ENCODE measurements at regions not wholly inside any gene's neighbourhood (a gene's known extent, or its start where the extent isn't known, plus 50 kb on each side); places are given as distances from the start of the nearest gene placed in this dataset.

DNA sequence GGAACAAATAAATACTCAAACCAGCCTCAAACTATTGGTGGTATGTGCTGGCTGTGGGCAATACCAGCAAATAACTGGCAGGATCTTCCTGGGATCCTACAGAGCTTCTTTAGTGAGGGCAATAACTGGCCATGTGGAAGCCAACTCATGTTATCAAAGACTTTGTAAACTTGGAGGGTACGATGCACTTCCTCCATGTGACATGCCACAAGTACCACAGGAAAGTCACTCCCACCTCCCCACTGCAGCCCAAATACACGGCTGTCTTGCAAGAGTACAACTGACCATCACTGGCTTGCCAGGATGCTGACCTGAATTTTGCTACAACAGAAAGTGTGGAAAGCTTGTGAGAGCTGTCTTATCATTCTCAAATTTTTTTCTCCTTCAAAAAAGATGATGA, 93.3 kb upstream of the MAML3 start (continued):
- TF ChIP-seq, protein P1, sequence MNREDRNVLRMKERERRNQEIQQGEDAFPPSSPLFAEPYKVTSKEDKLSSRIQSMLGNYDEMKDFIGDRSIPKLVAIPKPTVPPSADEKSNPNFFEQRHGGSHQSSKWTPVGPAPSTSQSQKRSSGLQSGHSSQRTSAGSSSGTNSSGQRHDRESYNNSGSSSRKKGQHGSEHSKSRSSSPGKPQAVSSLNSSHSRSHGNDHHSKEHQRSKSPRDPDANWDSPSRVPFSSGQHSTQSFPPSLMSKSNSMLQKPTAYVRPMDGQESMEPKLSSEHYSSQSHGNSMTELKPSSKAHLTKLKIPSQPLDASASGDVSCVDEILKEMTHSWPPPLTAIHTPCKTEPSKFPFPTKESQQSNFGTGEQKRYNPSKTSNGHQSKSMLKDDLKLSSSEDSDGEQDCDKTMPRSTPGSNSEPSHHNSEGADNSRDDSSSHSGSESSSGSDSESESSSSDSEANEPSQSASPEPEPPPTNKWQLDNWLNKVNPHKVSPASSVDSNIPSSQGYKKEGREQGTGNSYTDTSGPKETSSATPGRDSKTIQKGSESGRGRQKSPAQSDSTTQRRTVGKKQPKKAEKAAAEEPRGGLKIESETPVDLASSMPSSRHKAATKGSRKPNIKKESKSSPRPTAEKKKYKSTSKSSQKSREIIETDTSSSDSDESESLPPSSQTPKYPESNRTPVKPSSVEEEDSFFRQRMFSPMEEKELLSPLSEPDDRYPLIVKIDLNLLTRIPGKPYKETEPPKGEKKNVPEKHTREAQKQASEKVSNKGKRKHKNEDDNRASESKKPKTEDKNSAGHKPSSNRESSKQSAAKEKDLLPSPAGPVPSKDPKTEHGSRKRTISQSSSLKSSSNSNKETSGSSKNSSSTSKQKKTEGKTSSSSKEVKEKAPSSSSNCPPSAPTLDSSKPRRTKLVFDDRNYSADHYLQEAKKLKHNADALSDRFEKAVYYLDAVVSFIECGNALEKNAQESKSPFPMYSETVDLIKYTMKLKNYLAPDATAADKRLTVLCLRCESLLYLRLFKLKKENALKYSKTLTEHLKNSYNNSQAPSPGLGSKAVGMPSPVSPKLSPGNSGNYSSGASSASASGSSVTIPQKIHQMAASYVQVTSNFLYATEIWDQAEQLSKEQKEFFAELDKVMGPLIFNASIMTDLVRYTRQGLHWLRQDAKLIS (CRISPR knock-in tag; IDR thresholded peaks at IDR 0.05; ENCODE audit: borderline replicate concordance) = no peak

DNA sequence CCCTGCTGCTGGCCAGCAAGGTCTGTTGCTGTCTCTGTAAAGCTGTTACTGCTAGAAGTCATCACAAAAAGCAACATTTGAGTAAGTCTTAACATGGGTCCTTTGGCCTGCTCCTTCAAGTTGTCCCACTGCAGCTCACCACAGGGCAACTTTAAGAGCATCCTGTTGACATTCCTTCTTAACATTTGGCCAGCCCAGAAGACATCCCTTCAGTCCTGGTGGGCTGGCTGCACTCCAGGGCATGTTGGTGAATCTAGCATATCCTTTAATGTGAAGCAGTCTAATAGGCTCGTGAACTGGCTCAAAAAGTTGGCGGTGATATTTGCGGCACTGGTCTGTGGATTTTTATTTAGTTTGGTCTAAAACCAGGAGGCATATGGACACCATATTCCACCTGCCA, 92.2 kb upstream of the MAML3 start:
- POLR2A ChIA-PET = no interaction called here
- Mint-ChIP-seq H3K9me3 (no peaks in the 10 kb centered on the region), H3K27me3 (ENCODE audit: low read depth) (peaks cover 7% of the 10 kb centered on the region), H3K27ac (no peak overlapping the region), H3K36me3 (no peaks in the 10 kb centered on the region), H3K4me1 (peaks cover 37% of the 10 kb centered on the region), H3K4me3 (no peak overlapping the region)
- CTCF ChIA-PET = no interaction called here
- ATAC-seq (no peak), DNase-seq (ENCODE audit: low spot score) (no peak)
- TF ChIP-seq ESRRA (CRISPR knock-in tag; IDR thresholded peaks at IDR 0.05; ENCODE audit: borderline replicate concordance) (no peak), MYBL2 (CRISPR knock-in tag; IDR thresholded peaks at IDR 0.05) (no peak), ZNF396 (CRISPR knock-in tag; IDR thresholded peaks at IDR 0.05; ENCODE audit: borderline replicate concordance) (no peak), FOXP1 (CRISPR knock-in tag; IDR thresholded peaks at IDR 0.05; ENCODE audit: borderline replicate concordance) (no peak), IRF2 (CRISPR knock-in tag; IDR thresholded peaks at IDR 0.05; ENCODE audit: borderline replicate concordance, low read depth) (no peak), FOXJ3 (CRISPR knock-in tag; IDR thresholded peaks at IDR 0.05; ENCODE audit: borderline replicate concordance) (no peak), NR3C1 (CRISPR knock-in tag; conservative IDR thresholded peaks at IDR 0.05; ENCODE audit: low read depth) (no peak), ZNF232 (CRISPR knock-in tag; IDR thresholded peaks at IDR 0.05) (no peak)
- TF ChIP-seq, protein P2, sequence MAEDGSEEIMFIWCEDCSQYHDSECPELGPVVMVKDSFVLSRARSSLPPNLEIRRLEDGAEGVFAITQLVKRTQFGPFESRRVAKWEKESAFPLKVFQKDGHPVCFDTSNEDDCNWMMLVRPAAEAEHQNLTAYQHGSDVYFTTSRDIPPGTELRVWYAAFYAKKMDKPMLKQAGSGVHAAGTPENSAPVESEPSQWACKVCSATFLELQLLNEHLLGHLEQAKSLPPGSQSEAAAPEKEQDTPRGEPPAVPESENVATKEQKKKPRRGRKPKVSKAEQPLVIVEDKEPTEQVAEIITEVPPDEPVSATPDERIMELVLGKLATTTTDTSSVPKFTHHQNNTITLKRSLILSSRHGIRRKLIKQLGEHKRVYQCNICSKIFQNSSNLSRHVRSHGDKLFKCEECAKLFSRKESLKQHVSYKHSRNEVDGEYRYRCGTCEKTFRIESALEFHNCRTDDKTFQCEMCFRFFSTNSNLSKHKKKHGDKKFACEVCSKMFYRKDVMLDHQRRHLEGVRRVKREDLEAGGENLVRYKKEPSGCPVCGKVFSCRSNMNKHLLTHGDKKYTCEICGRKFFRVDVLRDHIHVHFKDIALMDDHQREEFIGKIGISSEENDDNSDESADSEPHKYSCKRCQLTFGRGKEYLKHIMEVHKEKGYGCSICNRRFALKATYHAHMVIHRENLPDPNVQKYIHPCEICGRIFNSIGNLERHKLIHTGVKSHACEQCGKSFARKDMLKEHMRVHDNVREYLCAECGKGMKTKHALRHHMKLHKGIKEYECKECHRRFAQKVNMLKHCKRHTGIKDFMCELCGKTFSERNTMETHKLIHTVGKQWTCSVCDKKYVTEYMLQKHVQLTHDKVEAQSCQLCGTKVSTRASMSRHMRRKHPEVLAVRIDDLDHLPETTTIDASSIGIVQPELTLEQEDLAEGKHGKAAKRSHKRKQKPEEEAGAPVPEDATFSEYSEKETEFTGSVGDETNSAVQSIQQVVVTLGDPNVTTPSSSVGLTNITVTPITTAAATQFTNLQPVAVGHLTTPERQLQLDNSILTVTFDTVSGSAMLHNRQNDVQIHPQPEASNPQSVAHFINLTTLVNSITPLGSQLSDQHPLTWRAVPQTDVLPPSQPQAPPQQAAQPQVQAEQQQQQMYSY (CRISPR knock-in tag; IDR thresholded peaks at IDR 0.05) = no peak
- TF ChIP-seq, protein P3, sequence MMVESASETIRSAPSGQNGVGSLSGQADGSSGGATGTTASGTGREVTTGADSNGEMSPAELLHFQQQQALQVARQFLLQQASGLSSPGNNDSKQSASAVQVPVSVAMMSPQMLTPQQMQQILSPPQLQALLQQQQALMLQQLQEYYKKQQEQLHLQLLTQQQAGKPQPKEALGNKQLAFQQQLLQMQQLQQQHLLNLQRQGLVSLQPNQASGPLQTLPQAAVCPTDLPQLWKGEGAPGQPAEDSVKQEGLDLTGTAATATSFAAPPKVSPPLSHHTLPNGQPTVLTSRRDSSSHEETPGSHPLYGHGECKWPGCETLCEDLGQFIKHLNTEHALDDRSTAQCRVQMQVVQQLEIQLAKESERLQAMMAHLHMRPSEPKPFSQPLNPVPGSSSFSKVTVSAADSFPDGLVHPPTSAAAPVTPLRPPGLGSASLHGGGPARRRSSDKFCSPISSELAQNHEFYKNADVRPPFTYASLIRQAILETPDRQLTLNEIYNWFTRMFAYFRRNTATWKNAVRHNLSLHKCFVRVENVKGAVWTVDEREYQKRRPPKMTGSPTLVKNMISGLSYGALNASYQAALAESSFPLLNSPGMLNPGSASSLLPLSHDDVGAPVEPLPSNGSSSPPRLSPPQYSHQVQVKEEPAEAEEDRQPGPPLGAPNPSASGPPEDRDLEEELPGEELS (CRISPR knock-in tag; IDR thresholded peaks at IDR 0.05) = no peak
- TF ChIP-seq, protein P4, sequence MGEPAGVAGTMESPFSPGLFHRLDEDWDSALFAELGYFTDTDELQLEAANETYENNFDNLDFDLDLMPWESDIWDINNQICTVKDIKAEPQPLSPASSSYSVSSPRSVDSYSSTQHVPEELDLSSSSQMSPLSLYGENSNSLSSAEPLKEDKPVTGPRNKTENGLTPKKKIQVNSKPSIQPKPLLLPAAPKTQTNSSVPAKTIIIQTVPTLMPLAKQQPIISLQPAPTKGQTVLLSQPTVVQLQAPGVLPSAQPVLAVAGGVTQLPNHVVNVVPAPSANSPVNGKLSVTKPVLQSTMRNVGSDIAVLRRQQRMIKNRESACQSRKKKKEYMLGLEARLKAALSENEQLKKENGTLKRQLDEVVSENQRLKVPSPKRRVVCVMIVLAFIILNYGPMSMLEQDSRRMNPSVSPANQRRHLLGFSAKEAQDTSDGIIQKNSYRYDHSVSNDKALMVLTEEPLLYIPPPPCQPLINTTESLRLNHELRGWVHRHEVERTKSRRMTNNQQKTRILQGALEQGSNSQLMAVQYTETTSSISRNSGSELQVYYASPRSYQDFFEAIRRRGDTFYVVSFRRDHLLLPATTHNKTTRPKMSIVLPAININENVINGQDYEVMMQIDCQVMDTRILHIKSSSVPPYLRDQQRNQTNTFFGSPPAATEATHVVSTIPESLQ (CRISPR knock-in tag; IDR thresholded peaks at IDR 0.05) = no peak
- TF ChIP-seq, protein P5, sequence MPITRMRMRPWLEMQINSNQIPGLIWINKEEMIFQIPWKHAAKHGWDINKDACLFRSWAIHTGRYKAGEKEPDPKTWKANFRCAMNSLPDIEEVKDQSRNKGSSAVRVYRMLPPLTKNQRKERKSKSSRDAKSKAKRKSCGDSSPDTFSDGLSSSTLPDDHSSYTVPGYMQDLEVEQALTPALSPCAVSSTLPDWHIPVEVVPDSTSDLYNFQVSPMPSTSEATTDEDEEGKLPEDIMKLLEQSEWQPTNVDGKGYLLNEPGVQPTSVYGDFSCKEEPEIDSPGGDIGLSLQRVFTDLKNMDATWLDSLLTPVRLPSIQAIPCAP (CRISPR knock-in tag; IDR thresholded peaks at IDR 0.05) = no peak
- TF ChIP-seq, protein P6, sequence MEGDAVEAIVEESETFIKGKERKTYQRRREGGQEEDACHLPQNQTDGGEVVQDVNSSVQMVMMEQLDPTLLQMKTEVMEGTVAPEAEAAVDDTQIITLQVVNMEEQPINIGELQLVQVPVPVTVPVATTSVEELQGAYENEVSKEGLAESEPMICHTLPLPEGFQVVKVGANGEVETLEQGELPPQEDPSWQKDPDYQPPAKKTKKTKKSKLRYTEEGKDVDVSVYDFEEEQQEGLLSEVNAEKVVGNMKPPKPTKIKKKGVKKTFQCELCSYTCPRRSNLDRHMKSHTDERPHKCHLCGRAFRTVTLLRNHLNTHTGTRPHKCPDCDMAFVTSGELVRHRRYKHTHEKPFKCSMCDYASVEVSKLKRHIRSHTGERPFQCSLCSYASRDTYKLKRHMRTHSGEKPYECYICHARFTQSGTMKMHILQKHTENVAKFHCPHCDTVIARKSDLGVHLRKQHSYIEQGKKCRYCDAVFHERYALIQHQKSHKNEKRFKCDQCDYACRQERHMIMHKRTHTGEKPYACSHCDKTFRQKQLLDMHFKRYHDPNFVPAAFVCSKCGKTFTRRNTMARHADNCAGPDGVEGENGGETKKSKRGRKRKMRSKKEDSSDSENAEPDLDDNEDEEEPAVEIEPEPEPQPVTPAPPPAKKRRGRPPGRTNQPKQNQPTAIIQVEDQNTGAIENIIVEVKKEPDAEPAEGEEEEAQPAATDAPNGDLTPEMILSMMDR (IDR thresholded peaks at IDR 0.05) = no peak
- TF ChIP-seq, protein P7, sequence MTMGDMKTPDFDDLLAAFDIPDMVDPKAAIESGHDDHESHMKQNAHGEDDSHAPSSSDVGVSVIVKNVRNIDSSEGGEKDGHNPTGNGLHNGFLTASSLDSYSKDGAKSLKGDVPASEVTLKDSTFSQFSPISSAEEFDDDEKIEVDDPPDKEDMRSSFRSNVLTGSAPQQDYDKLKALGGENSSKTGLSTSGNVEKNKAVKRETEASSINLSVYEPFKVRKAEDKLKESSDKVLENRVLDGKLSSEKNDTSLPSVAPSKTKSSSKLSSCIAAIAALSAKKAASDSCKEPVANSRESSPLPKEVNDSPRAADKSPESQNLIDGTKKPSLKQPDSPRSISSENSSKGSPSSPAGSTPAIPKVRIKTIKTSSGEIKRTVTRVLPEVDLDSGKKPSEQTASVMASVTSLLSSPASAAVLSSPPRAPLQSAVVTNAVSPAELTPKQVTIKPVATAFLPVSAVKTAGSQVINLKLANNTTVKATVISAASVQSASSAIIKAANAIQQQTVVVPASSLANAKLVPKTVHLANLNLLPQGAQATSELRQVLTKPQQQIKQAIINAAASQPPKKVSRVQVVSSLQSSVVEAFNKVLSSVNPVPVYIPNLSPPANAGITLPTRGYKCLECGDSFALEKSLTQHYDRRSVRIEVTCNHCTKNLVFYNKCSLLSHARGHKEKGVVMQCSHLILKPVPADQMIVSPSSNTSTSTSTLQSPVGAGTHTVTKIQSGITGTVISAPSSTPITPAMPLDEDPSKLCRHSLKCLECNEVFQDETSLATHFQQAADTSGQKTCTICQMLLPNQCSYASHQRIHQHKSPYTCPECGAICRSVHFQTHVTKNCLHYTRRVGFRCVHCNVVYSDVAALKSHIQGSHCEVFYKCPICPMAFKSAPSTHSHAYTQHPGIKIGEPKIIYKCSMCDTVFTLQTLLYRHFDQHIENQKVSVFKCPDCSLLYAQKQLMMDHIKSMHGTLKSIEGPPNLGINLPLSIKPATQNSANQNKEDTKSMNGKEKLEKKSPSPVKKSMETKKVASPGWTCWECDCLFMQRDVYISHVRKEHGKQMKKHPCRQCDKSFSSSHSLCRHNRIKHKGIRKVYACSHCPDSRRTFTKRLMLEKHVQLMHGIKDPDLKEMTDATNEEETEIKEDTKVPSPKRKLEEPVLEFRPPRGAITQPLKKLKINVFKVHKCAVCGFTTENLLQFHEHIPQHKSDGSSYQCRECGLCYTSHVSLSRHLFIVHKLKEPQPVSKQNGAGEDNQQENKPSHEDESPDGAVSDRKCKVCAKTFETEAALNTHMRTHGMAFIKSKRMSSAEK (CRISPR knock-in tag; IDR thresholded peaks at IDR 0.05; ENCODE audit: borderline replicate concordance) = no peak
- TF ChIP-seq, protein P8, sequence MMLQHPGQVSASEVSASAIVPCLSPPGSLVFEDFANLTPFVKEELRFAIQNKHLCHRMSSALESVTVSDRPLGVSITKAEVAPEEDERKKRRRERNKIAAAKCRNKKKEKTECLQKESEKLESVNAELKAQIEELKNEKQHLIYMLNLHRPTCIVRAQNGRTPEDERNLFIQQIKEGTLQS (CRISPR knock-in tag; conservative IDR thresholded peaks at IDR 0.05) = no peak

All from WTC11 (cell line).